SH-SY5Y (cell line): ENCODE measurements at regions not wholly inside any gene's neighbourhood (a gene's known extent, or its start where the extent isn't known, plus 50 kb on each side); places are given as distances from the start of the nearest gene placed in this dataset.

ENCODE experiments used
- GATA2 ChIP-seq: IDR thresholded peaks from 2 replicates; pipeline ENCODE4 v1.6.1; 2011; ENCODE audit warnings: mild to moderate bottlenecking, low read depth, low read length
- GATA3 ChIP-seq: IDR thresholded peaks from 2 replicates; pipeline ENCODE4 v1.6.1; 2011; ENCODE audit warnings: low read depth, mild to moderate bottlenecking, low read length, moderate library complexity

DNA sequence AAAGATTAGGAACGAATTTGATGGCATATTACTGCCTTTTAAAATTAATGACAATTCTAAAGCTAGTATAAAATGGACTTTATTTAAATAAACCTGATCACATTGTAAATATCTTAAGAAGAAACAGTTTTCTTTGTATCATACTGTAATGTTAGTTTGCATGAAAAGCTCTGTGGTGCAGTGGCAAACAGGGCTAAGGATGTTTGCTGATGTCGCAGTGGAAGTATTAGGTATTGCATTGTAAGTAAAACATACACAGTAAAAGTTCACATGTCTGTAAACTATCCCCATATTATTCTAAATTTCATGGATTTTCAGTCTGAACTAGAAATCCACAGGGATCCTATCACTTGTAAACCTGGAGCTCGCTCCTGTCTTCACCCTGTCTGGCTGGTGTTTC is 252.6 kb upstream of the ZNF32 start:
- no peak for TF ChIP-seq GATA2
- TF ChIP-seq GATA3: no peak
